Thoracic aorta (tissue), 2 donors: ENCODE measurements at regions not wholly inside any gene's neighbourhood (a gene's known extent, or its start where the extent isn't known, plus 50 kb on each side); places are given as distances from the start of the nearest gene placed in this dataset.

Experiments
- ATAC-seq: fragments of 150-250 bp; one replicate; pipeline ENCODE4 v1.8.0; 2017; ENCODE audit warnings: low read depth; ENCODE audit not compliant: insufficient number of reproducible peaks, low FRiP score
- DNase-seq: peaks from one replicate; pipeline ENCODE4 v3.0.0-alpha.2; 2020; ENCODE audit warnings: low spot score
- H3K27ac ChIP-seq, 2 donors: fragments of 200-600 bp; sonication (generic); 1 replicate in 1 of 2; 2 replicates in 1 of 2; pipeline ENCODE4 v1.5.1; 2016; ENCODE audit warnings: mild to moderate bottlenecking in 2 of 2, moderate library complexity in 2 of 2
- H3K27me3 ChIP-seq: fragments of 200-600 bp; sonication (generic); replicated peaks from 2 replicates; pipeline ENCODE4 v1.6.0; 2016; ENCODE audit warnings: mild to moderate bottlenecking; ENCODE audit not compliant: insufficient read depth
- H3K36me3 ChIP-seq: fragments of 200-600 bp; sonication (generic); one replicate; pipeline ENCODE4 v1.5.1; 2016
- H3K4me1 ChIP-seq, 2 donors: fragments of 200-600 bp; sonication (generic); 1 replicate in 1 of 2; 2 replicates in 1 of 2; pipeline versions ENCODE4 v1.5.1 to v1.6.0; 2016; ENCODE audit warnings: low read depth in 2 of 2, mild to moderate bottlenecking in 1 of 2; ENCODE audit not compliant: control insufficient read depth in 1 of 2
- H3K4me3 ChIP-seq: fragments of 200-600 bp; sonication (generic); 2 replicates; pipeline ENCODE4 v1.5.1; 2016; ENCODE audit warnings: mild to moderate bottlenecking
- H3K9me3 ChIP-seq: fragments of 200-600 bp; sonication (generic); 2 replicates; pipeline ENCODE4 v1.5.1; 2016
- TF ChIP-seq, protein P1 (sequence below): fragments of 200-600 bp; sonication (generic); IDR thresholded peaks from one replicate; pipeline ENCODE4 v1.5.1; 2019; ENCODE audit warnings: antibody characterized with exemption

DNA sequence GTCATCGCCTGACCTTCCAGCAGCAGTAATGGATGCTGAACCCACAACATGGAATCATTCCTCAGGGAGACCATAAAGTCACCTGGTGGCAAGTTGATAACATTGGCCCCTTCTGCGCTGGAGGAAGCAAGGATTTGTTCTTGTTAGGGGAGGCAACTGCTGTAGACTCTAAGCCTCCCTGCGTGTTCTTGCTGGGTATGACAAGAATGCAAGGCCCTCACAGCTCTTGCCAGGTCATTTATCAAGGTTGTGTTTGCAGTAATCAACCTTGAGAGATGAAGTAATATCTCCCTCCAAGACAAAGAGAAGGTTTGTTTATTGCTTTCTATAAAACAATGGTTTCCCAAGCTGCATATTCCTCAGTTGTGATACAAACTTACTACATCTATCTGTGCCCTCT, 80.9 kb downstream of the PERP start:
- TF ChIP-seq, protein P1, sequence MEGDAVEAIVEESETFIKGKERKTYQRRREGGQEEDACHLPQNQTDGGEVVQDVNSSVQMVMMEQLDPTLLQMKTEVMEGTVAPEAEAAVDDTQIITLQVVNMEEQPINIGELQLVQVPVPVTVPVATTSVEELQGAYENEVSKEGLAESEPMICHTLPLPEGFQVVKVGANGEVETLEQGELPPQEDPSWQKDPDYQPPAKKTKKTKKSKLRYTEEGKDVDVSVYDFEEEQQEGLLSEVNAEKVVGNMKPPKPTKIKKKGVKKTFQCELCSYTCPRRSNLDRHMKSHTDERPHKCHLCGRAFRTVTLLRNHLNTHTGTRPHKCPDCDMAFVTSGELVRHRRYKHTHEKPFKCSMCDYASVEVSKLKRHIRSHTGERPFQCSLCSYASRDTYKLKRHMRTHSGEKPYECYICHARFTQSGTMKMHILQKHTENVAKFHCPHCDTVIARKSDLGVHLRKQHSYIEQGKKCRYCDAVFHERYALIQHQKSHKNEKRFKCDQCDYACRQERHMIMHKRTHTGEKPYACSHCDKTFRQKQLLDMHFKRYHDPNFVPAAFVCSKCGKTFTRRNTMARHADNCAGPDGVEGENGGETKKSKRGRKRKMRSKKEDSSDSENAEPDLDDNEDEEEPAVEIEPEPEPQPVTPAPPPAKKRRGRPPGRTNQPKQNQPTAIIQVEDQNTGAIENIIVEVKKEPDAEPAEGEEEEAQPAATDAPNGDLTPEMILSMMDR = no peak
- no peaks in the 10 kb centered on the region for H3K9me3 ChIP-seq
- H3K27ac ChIP-seq = no peak overlapping the region
- no peaks in the 10 kb centered on the region for H3K36me3 ChIP-seq
- H3K4me3 ChIP-seq = no peak overlapping the region
- DNase-seq (no peak), ATAC-seq (no peak)
- no peaks in the 10 kb centered on the region for H3K27me3 ChIP-seq
- no peaks in the 10 kb centered on the region for H3K4me1 ChIP-seq

DNA sequence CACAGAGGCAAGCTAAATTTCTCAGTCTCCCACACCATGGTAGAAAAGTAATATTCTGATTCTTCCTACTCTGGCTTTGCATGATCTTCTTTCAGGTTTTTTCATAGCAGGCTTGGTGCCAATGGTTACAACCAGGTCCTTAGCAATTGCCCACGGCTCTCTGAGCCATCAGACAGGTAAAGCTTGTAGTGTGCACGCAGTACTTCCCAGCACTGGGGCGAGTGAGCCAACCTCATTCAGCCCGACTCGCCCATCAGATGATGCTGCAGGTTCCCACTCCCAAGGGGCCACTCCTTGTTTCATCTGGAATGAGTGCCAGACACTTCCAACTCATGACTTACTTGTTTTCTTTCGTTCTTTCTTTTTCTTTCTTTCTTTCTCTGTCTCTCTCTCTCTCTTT, 78.3 kb downstream of the PERP start:
- no peak overlapping the region for H3K27ac ChIP-seq
- no peaks in the 10 kb centered on the region for H3K9me3 ChIP-seq
- no peak overlapping the region for H3K4me3 ChIP-seq
- DNase-seq = no peak
- no peak for ATAC-seq
- H3K36me3 ChIP-seq = no peaks in the 10 kb centered on the region
- no peaks in the 10 kb centered on the region for H3K27me3 ChIP-seq
- no peaks in the 10 kb centered on the region for H3K4me1 ChIP-seq
- TF ChIP-seq, protein P1 = no peak

DNA sequence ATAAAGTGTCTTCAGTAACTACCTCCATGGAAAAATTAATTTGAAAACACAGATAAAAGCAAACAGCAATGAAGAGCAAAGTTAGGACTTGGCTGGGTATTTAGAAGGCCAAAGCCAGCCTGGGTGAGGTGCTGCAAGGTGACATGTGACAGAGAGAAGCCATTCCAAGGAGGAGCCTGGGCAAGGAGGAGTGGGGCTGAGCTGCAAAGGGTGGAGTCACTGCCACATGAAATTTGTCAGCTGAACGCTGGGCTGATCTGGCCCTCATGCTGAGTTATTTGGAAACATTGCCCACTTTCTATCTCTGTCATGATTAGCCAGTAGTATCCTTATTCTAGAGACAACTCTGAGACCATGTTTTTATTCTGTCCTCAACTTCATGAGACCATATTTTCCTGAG, 76.3 kb downstream of the PERP start:
- H3K4me3 ChIP-seq = no peak overlapping the region
- ATAC-seq (no peak), DNase-seq (no peak)
- H3K36me3 ChIP-seq = no peaks in the 10 kb centered on the region
- H3K27me3 ChIP-seq = no peaks in the 10 kb centered on the region
- TF ChIP-seq, protein P1 = no peak
- H3K27ac ChIP-seq = no peak overlapping the region
- no peaks in the 10 kb centered on the region for H3K4me1 ChIP-seq
- no peaks in the 10 kb centered on the region for H3K9me3 ChIP-seq

DNA sequence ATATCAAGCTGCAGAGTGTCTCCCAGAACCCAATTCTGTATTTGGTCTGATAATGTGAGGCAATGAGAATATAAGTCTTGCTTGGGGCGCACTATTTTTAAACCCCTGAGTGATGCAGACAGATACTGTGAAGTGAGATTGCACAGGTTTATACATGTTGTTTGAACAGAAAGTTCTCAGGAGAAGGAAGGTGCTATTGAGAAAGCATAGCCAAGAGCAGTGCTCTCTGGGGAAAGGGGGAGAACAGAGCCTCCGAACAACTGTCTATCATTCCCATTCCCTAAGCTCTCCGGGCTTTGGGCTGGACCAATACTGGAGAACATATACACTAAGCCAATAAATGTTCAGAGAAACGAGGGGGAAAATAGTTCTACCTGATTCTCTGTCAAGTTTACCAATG, 75.8 kb downstream of the PERP start:
- Histone ChIP-seq H3K9me3 (no peaks in the 10 kb centered on the region), H3K4me3 (no peak overlapping the region), H3K27ac (no peak overlapping the region), H3K27me3 (no peaks in the 10 kb centered on the region), H3K4me1 (no peaks in the 10 kb centered on the region), H3K36me3 (no peaks in the 10 kb centered on the region)
- DNase-seq (no peak), ATAC-seq (no peak)
- TF ChIP-seq, protein P1 = no peak

DNA sequence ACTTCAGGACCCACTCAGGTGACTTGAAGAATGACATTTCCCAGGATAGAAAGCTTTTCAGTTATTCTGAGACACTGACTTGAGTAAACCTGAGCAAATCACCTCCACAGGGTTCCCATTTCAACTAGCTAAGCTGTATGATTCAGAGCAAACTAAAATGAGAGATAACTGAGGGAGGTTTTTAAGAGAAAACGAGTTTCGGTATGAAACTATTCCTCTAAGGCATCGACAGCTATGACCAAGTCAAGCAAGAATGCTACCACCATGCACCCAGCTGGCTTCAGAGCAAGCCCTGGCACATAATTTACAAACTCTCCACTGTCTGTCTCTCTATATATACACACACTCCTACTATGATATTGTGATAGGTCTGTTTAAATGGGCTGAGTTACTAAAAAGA, 75.4 kb downstream of the PERP start:
- H3K36me3 ChIP-seq = no peaks in the 10 kb centered on the region
- H3K4me1 ChIP-seq = no peaks in the 10 kb centered on the region
- TF ChIP-seq, protein P1 = no peak
- H3K4me3 ChIP-seq = no peak overlapping the region
- no peaks in the 10 kb centered on the region for H3K9me3 ChIP-seq
- H3K27ac ChIP-seq = no peak overlapping the region
- no peaks in the 10 kb centered on the region for H3K27me3 ChIP-seq
- ATAC-seq (no peak), DNase-seq (no peak)
